GM04504 (cell line): ENCODE measurements at regions not wholly inside any gene's neighbourhood (a gene's known extent, or its start where the extent isn't known, plus 50 kb on each side); places are given as distances from the start of the nearest gene placed in this dataset.

Source experiments
- DNase-seq: peaks from one replicate; pipeline ENCODE4 v3.0.0-alpha.2; 2012; ENCODE audit warnings: low read depth

DNA sequence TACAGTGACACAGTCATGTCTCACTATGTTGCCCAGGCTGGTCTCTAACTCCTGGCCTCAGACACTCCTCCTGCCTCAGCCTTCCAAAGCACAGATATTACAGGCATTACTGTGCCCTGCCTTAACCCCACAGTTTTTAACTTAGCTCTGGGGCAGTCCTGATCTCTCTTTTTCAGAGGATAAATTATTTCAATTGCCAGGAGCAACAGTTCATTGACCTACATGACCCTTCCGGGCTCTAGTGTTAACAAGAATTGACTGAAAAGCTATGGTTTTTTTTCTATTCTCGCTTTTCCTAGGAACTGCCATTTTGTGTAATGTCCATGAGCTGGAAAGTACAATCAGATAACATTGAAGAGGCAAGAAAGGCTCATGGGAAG lies 92.8 kb downstream of the HNRNPLL start:
- DNase-seq = no peak

DNA sequence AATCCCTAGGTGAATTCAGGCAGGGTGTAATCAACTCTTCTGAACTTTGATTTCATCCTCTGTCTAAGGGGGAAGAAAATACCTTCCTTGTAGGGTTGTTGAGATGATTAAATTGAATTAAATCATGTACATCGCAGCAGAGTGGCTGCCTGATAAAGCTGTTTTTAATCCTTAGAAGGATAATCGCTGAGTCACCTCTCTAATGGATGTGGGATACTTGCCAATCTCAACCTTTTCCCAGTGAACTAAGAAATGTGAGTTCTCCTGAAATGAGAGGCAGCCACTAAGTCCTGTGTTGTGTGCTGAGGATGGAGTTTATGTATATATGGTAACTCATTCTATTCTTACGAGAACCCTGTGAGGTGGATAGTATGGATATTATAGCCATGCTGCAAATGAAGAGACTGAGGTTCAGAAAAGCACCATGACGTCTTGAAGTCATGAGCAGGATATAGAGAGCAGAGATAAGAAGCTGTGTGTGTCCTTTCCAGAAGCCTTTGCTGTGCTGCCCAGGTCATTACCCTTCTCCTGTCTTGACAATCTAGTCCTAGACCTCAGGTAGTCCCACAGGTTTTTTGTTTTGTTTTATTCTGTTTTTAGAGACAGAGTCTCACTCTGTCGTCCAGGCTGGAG lies 93.3 kb downstream of the HNRNPLL start:
- DNase-seq = peak; percentile 56

DNA sequence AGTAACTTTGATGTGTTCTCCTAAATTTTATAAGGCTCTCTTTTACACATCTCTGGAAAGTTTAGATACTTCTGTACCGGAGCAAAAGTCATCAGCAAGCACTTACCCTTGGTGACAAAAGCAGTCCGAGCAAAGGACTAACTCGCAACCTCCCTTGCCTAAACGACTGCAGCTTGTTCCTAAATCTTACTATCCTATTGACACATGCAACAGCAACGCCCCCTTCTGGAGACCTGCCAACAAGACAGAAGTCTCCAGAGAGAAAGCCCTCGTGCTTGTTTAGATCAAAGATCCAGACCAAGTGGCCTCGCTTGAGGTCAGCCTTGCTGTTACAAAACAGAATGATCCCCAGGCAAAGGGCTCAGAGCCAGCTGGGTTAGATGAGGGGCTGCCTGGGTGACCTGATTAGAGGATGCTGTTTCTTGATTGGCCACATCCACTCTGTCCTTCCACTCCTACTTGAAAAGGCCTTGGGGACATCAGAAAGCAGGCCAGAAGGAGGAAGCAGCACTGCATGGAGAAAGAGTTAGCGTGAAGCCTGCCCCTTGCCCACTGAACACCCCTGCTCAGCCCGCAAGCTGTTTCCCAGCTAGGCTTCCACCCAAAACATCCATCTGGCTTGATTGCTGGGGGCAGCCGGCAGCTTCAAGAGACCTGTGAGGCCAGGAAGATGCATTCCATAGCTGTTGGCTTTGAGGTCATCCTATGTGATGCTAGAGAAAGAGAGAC lies 94.3 kb downstream of the HNRNPLL start:
- DNase-seq = no peak

DNA sequence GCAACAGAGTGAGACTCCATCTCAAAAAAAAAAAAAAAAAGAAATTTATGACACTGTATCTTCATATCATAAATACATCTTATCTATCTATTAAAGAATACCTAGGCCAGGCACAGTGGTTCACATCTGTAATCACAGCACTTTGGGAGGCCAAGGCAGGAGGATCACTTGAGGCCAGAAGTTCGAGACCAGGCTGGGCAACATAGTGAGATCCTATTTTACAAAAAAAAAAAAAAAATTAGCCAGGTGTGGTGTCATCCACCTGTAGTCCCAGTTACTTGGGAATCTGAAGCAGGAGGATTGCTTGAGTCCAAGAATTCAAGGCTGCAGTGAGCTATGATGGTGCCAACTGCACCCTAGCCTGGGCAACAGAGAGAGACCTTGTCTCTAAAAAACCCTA lies 95.0 kb downstream of the HNRNPLL start:
- no peak for DNase-seq

DNA sequence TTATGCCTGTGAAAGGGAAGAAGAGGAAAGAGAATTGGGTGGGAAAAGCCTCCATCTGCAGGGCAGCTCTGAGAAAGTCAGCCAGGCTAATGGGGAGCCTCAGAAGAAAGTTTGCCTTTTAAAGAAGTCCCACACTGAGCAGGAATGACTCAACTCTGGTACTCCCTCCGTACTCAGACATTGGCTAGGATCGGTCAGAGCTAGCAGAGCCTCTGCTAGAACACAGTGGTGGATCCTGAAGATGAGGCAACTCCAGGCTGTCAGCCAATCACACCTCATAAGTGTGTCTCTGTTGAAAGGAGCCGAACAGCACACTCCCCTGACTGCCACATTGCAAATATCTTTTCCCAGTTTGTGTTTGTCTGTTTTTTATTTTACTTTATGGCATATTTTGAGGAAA lies 96.9 kb downstream of the HNRNPLL start:
- DNase-seq = peak; percentile 75

DNA sequence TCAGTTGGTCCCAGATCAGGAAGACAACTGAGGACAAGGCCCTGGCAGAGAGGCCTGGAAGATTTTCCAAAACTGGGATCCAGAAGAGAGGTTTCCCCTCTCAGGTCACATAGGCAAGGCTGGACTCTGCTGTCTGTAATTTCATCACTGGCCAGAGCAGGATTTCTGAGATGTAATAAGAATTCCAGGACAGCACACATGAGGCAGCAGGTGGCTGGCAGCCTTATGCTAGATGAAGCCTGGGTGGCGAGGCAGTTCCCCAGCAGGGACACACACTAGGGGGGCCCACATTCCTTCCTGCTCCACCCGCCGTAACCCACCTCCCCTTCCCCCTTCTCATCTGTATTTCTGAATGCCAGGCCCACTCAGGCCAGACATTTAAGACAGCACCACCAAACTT lies 98.6 kb downstream of the HNRNPLL start:
- no peak for DNase-seq

DNA sequence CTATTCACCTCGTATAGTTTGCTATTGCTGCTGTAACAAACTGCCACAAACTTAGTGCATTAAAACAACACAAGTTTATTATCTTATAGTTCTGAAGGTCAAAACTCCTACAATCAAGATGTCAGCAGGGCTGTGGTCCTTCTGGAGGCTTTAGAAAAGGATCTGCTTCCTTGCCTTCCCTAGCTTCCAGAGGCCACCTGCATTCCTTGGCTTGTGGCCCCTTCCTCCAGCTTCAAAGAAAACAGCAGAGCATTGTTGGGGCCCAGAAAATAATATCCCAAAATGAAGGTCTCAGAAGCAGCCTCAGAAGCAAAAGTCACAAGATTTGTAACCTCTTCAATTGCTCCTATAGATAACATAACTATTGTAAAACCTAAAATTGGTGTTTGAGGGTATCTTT lies 100.6 kb downstream of the HNRNPLL start:
- DNase-seq = no peak

DNA sequence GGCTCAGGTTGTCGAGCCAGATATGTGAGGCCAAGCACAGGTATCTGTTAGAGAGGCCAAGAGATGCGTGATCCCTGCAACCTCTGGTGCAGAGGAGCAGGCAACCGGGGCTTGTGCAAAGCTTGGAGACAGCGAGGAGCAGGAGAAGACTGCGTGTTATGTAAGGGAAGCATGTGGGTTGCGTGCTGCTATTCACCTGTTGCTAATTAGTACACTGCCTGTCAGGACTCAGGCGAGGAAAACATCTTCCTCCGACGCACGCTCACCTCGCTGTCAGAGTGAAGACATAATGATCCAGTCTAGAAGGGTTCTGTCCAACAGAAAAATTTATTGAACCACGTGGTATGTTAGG lies 102.5 kb downstream of the HNRNPLL start:
- DNase-seq = no peak

DNA sequence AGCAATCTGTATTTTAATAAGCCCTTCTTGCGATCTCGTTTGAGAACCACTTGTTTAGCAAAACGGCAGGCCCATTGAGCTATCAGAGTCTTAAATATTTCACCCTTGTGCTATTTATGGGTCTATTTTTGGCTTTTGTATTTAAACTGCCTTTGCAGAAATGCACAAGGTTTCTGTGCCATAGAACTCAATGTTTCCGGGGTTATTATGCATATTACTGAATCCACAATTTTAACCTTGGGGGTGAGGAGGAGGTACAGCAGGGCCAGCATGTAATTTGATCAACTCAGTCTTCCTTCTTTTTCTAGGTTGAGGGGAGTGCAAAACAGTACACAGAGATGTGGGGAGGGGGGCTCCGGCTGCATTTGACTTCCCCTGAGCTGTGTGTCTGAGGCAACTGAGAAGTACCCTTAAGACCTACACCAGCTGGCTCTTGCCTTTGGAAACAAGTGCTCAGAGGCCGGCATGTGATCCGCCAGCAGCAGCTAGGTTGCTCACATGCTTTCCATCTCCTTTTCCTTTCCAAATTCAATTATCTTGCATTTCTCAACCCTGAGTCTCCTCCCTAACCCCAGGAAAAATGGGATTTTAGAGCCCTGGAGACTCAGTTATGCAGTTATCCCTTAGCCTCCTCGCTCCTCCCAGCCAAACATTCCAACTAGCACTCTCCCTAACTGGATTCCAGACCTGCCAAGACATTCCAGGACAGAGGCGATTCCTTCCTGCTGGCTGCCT lies 103.0 kb downstream of the HNRNPLL start:
- DNase-seq = no peak

DNA sequence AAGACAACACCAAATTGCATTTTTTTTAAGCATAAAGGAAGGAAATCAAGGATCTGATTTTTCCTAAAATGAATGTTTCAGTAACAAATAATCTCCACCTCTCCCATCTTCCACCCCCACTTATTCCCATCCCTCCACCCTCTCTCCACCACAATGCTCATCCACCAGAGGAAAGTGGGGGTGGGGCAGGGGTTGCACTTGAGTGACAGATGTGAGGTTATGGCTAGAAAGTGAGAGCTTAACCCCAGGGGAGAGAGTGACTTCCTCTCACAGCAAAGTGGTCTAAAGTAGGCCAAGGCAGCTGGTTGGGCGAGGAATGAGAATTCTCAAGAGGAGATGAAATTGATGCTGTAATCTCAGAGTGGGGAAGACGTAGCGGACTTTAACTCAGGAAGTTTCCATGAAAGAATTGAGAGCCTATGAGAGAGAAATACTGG lies 104.7 kb downstream of the HNRNPLL start:
- no peak for DNase-seq

DNA sequence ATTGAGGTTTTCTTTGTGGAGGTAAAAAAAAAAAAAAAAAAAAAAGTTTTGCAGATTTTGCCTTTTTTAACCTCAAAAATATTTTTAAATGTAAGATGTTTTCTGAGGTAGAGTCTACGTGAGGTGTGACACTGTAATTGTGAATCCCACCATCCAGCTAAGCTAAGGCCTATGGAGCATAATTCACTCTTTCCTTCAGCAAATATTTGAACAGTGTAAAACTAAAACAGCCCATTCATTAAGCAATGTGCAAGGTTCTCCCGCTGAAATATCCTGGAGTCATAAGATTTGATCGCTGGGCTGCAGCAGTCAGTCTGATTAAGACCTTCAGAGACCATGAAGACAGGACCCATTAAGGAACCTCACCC lies 105.1 kb downstream of the HNRNPLL start:
- DNase-seq = no peak

DNA sequence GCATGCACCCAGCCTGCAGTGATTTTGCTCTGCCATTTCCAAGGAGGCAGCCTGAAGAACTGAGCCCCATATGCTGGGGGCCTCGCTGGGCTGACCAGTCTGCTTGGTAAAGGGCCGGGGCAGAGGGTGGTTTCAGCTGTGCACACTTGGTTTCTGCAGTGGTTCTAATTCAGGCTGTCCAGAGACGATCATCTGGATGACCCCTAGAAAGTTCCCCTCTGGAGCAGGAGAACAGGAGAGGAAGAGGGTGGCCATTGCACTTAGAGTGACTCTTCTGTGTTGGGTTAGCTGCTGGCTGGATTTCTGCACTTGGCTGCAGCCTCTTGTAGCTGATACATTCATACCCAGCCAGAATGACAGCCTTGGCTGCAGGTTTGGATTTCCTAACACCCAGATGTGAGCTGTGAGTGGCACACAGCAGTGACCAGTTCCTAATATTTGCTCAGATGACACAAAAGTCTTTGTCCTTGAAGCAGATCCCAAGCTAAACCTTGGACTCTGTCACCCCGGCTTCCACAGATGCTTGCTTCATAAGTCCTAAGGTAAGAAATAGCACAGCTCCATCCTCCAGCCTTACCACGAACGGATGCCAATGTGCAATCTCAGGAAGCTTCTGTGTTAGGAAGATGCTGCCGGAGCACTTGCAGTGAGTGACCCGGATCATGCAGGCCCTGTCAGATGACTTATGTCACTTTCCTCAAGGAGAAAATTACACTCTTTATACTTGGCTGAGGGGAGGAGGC lies 105.6 kb downstream of the HNRNPLL start:
- DNase-seq = no peak

DNA sequence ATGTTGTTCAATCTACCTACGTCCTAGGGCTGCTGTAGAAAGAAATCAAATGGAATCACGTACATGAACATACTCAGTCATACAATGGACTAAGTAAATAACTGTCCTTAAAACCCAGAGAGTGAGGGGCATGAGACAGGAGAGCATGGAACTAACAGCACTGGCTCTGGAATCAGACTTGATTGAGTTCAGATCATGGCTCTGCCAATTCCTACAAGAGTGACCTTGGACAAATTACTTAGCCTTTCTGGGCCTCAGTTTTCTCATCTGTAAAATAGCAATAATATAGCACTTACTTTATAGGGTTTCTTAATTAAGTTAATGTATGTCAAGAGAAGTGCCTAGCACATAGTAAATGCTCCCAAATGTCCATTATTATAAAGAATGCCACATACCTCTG lies 106.8 kb downstream of the HNRNPLL start:
- no peak for DNase-seq

DNA sequence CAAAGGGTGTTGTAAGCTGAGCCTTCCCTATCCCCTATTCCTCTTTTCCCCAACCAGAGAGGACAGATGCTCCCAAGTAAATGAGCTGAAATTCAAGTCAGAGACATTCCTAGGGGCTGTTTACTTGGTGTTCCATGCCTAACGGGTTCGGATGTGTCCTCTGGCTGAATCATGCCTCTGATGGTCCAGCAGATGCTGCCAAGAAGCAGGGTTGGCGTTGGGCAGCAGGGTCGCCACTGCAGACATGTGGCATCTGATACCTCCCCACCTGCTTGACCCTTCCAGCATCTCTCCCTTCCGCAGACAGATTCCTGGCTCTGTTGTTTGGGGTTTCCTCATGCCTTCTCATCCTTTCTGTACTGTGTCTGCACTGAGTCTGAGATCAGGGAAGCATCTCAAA lies 108.3 kb downstream of the HNRNPLL start:
- no peak for DNase-seq

DNA sequence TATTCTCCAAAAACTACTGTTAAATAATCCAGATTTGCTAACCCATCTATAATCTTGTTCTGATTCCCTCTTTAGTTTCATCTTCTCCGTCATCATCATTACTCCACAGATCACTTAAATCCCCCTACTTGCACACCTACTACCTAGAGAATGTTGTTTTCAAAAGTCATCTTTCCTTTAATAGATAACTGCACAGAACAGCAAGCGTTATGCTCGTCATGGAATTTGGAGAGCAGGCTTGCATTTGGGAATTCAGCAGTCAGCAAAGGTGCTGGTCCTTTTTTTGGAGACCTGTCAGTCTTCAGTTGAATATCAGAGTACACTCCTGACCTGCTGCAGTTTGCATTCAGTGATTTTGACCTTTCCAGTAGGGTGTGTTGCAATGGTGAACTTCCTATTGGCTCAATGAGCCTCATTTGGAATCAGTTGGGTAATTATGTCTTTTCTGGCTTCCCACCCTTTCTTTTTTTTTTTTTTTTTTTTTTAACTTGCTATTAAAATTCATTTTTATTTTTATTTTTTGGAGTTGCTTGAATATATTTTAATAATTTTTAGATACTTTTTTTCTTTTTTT lies 110.6 kb downstream of the HNRNPLL start:
- DNase-seq = no peak

DNA sequence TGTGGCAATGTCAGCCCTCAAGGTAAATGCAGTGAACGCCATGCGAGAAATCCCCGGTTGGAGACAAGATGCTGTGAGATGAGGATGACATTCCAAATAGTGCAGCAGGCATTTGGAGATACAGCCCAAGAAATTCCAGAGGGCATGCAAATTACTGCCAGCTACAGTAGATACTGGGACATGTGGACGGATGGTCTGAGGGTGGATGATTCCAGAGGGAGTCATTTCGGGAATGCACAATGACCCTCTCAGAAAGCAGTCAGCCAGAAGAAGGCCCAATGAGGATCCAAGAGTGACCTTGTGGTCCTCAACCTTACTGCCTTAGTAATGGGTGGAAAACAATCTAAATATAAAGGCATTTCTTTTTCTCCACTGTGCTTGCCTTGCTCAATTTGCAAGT lies 111.3 kb downstream of the HNRNPLL start:
- no peak for DNase-seq

DNA sequence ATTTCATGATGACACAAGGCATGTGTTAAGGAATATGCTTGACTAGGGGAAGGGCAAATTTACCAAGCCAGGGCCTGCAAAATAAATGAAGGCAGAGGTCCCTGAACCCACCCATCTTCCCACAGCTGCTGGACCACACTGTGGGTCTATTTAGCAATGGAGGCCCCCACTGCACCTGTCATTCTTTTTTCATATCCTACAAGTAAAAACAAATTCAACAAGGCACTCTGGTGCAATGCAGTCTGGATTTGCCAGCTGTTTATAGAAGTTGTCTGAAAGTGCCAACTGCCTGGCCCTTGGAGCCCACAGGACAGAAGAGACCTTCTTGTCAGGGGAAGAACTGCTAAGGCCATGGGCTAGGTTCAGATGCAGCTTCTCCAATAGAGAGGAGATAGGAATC lies 112.8 kb upstream of the ATL2 start:
- no peak for DNase-seq

DNA sequence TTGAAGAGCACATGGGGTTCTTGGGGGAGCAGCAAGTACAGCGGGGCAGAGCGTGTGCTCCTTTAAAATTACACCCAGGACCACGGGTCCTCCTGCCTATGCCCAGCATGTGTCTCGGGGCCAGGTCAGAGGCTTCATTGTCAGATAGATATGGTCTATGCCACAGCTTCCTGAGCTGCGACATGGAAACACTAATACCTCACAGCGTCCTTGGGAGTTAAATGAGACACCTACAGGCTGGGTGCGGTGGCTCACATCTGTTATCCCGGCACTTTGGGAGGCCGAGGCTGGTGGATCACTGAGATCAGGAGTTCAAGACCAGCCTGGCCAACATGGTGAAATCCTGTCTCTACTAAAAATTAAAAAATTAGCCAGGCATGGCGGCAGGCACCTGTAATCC lies 110.8 kb upstream of the ATL2 start:
- DNase-seq = no peak

DNA sequence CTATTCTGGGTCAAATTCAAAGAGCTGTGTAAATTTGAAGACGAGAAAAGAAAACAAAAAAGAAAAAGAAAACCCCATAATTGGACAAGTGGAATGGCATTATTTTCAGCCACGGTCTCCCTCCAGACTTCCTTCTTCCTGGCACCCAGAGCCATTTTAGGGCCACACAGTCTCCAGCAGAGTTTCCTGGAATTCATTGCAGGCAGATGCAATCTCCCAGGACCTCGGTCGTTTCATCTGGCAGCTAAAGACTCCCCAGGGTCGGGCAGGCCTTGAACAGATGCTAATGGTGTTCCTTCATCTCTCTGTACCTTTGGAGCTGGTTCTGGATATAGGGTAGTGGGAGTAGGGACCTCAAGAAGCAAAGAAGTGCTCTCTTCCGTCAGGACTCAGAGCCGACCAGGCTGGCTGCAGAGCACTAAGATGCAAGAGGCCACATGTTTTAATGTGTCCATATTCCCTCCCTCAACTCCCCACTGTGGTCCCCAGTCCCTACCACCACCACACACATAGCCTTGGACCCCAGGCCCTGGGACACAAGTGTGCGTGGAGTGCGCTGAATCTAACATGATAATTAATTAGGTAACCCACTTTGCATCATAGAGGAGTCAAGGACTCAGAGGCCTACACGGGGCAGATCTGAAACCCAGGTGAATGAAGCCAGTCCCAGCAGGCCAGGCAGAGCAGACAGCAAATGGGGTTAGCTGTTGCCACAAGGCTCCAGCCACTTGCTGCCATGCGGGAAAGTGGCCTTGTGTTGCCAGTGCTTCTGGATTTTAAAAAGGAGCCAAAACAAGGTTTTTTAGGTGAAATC lies 109.3 kb upstream of the ATL2 start:
- no peak for DNase-seq

DNA sequence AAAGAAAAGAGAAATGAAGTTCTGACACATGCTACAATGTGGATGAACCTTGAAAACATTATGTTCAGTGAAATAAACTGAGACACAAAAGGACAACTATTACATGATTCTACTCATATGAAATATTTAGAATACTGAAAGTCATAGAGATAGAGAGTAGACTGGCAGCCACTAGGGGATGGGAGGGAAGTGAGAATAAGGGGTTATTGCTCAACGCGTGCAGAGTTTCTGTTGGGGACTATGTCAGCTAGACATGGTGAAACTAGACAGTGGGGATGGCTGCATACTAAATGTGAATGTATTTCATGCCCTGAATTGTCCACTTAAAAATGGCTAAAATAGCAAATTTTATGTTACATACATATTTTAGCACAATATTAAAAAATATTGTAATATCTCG lies 108.7 kb upstream of the ATL2 start:
- no peak for DNase-seq

DNA sequence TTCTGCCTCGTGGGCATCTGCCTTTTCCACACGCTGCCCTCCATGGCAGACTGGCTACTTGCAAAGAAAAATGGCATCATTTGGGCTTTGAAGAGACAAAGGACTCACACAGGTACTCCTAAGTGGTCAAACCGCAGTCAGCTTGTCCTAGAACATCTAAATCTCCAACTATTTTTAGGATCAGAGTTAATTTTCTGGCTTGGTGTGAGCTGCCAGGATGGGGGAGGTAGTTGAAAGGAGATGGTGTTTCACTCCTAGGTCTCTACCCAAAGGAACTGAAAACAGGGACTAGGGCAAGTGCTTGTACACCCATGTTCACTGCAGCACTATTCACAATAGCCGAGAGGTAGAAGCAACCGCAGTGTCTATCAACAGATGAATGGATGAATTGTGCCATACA lies 107.9 kb upstream of the ATL2 start:
- DNase-seq = no peak
